ENCODE measurements at regions not wholly inside any gene's neighbourhood (a gene's known extent, or its start where the extent isn't known, plus 50 kb on each side); places are given as distances from the start of the nearest gene placed in this dataset.
"Not testable (repeated sequence)": the region's sequence is repeated elsewhere in the genome, so short reads cannot be mapped to it uniquely, and the experiment has no call there.

- no peak for DNase-seq
Measured at GRCh38 chr7:67854221-67855178, 857.9 kb downstream of the TYW1 start.

GRCh38 chr7:67855322-67855721, 858.7 kb downstream of the TYW1 start:
- DNase-seq, result no peak

- DNase-seq, result no peak
Measured at GRCh38 chr7:67856046-67856445, 859.4 kb downstream of the TYW1 start.

GRCh38 chr7:67857698-67858097, 861.1 kb downstream of the TYW1 start:
- no peak for DNase-seq

DNA sequence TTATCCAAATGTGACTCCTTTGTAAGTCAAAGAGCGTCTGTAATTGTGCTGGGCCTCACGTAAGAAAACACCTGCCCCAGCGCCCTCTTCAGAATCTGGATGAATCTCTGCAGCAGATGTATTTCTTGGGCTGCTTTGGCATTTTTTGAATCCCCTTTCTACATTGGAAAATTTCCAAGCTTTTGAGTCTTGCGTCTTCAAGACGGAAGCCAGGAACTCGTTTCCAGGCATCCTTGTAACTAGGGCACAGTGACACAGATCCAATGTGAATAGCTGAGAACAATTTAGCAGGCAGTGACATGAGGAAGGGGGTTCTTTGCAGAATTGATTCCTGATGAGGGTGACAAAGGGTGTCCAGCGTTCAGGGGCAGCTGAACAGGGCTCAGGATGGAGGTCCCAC, 862.3 kb downstream of the TYW1 start:
- no peak for DNase-seq

GRCh38 chr7:67863911-67864310, 867.3 kb downstream of the TYW1 start:
- no peak for DNase-seq

DNA sequence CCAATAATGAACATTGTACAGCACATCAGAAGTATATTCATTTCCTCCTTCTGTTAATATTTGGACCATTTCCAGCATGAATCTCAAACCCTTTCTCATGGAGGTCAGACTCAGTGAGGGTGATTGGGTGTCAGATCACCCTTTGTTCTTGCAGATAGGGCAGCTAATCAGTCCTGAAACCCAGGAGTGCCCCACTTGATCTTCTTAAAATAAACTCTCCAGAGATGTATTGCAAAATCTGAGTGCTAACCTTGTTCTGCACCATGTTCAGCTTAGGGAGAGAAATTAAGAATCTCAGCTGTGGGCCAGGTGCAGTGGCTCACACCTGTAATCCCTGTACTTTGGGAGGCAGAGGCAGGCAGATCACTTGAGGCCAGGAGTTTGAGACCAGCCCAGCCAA, 869.4 kb downstream of the TYW1 start:
- no peak for DNase-seq

DNA sequence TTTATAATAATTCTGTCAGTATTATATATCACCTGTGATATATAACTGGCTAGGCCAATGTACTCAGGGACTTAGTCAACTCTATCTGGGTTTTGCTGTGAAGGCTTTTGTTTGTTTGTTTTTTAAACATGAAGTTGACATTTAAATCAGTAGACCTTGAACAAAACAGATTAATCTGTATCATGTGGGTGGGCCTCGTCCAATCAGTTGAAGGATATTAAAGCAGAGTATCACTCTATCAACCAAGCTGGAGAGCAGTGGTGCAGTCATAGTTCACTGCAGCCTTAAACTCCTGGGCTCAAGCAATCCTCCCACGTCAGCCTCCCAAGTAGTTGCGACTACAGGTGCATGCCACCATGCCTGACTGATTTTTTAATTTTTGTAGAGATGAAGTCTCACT, 870.2 kb downstream of the TYW1 start:
- no peak for DNase-seq

DNA sequence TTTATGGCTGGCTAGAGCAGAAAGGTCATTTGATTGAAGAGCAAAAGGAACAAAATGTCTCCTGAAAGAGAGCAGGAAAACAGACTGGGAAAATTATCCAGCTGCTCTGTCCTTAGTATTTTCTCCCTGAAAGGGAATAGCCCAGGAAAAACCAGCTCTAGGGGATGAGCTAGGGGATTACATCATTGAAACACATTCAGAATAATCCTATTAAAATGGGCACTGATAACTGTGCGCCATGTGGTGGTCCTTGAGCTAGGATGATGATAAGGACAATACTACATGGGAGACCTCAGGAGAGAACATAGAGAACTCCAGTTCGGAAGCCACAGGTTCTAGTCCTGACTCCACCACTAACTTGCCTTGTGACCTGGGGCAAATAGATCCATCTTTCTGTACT, 873.8 kb downstream of the TYW1 start:
- no peak for DNase-seq

GRCh38 chr7:67875558-67875957, 878.9 kb downstream of the TYW1 start:
- no peak for DNase-seq

DNA sequence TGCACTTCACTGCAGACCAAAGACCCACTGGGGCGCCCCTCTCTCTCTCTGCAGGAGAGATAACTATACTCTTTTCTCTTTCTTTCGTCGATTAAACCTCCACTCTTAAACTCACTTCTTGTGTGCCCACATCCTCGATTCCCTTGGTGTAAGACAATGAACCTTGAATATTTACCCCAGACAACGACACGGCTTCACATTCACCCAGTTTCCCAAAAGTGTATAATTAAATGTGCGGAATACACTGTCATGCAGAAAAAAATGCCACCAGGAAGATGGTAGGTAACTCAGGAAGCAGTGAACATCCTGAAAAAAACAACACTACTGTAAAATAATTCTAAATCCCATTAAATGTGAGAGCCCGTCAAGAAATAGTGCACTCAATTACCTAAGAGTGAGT, 882.2 kb downstream of the TYW1 start:
- DNase-seq, result no peak

- no peak for DNase-seq
Measured at GRCh38 chr7:67882843-67883242, 886.2 kb downstream of the TYW1 start.

GRCh38 chr7:67890316-67890715, 893.7 kb downstream of the TYW1 start:
- no peak for DNase-seq

- DNase-seq, result no peak
Measured at GRCh38 chr7:67894746-67895145, 898.1 kb downstream of the TYW1 start.

DNA sequence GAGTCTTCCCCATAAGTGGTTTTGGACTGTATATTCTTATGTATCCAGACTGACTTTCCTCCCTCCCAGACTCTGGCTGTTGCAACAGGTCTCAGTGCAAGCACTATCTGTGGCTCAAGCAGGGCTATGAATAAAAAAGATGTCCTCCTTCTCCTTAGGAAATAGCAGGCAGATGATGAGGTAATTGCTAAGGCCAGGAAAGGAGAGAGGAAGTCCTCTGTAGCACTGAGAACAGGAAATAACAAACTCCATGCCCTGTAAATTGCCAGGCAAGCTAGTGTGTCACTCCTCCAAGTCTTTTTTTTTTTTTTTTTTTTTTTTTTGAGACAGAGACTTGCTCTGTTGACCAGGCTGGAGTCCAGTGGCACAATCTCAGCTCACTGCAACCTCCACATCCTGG, 900.1 kb downstream of the TYW1 start:
- no peak for DNase-seq

DNA sequence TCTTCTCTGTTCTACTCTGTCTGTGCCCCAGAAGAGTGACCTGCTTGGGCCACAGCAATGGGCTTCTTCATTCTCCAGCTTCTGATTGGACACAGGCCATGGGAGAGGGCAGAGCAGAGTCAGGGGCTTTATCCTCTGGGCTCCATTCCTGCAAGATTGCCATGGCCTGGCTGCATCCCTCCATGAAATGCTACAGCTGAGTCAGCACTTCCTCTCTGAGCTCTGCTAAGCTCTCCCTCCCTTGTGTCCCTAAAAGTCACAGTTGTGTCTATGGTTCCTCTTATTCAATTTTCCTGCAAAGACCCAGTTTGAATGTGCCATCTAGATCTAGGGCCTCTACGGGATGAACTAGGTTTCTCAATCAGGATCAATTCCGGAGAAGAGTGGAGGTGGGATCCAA, 903.8 kb downstream of the TYW1 start:
- DNase-seq, result no peak

GRCh38 chr7:67901808-67902480, 905.3 kb downstream of the TYW1 start:
- DNase-seq, result no peak

- no peak for DNase-seq
Measured at GRCh38 chr7:67907792-67908191, 911.2 kb downstream of the TYW1 start.

GRCh38 chr7:67912437-67912836, 915.8 kb downstream of the TYW1 start:
- DNase-seq, result no peak

- DNase-seq, result no peak
Measured at GRCh38 chr7:67913604-67914003, 917.0 kb downstream of the TYW1 start.

- DNase-seq, result not testable (repeated sequence)
Measured at GRCh38 chr7:67916111-67916510, 919.5 kb downstream of the TYW1 start.

- DNase-seq, result peak; percentile 73
Measured at GRCh38 chr7:67916571-67917436, 920.2 kb downstream of the TYW1 start.

GRCh38 chr7:67917437-67917755, 920.8 kb downstream of the TYW1 start:
- no peak for DNase-seq

- DNase-seq, result peak; percentile 20
Measured at GRCh38 chr7:67918158-67918557, 921.5 kb downstream of the TYW1 start.

Measured in NCI-H69 (cell line).